Cardiac septum (tissue), 1 donor: ENCODE measurements at regions not wholly inside any gene's neighbourhood (a gene's known extent, or its start where the extent isn't known, plus 50 kb on each side); places are given as distances from the start of the nearest gene placed in this dataset.
"Not testable (repeated sequence)": the region's sequence is repeated elsewhere in the genome, so short reads cannot be mapped to it uniquely, and the experiment has no call there.

Experiments used
- DNase-seq: peaks from one replicate; pipeline ENCODE4 v3.0.0-alpha.2; 2020; ENCODE audit warnings: low spot score
- intact Hi-C: fragments of 100-400 bp; cut with DNase I; formaldehyde crosslinking; loops from one replicate; pipeline ENCODE4 v1.14.0; 2022
- donor health status: DM: no; HTN: no; CAD: no.

DNA sequence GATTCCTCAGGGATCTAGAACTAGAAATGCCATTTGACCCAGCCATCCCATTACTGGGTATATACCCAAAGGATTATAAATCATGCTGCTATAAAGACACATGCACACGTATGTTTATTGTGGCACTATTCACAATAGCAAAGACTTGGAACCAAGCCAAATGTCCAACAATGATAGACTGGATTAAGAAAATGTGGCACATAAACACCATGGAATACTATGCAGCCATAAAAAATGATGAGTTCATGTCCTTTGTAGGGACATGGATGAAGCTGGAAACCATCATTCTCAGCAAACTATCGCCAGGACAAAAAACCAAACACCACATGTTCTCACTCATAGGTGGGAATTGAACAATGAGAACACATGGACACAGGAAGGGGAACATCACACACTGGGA lies 296.3 kb downstream of the DLEU7 start:
- intact Hi-C loops, DNase-seq: not testable (repeated sequence)

DNA sequence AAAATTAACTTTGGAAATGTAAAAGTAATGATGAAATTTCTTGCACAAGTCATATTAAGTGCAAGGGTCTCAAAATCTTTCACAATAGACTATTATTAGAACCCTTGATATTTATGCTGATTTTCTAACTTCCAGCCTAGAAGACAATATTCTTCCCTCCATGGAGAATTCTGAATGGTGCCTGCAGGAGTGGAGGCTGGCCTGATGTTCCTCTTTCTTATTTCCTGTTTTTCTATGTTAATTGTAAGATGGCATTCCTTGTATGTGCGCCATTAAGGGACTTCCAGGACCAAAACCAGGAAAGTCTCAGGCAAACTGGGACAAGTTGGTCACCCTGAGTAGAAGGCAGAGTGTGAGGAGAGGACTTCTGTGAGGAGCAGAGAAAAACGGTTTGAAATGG lies 294.9 kb downstream of the DLEU7 start:
- intact Hi-C loops: no loop called here
- no peak for DNase-seq

DNA sequence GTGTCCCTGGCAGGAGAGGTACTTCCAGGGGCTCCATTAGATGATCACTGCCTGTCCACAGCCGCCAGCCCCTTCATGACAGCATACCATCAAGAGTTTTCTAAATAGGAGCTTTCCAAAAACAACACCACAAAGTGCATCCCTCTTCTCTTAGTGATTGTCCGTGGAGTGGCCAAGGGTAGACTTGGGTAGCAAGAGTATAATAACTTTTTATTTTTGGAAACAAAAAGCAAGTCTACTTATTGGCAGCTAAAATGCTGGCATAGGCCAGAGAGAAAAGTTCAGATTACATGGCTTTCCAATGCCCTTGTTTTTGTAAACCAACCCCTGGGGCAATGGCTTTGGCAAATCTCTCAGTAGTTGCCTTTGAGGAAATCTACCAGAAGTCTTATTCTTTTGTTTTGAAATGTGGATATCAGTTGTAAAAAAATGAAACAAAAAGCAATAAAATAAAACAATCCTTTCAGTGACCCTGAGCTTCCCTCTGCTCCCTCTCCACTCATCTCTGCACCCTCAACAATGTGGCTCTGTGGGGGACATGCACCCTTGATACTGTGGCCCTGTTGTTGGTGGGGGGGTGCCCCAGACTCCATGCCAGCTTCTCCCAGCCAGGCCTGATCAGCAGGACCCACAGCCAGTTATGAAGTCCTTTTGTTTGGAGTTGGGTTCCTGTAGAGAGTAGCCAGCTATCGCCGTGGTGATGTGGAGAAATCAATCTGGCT lies 294.1 kb downstream of the DLEU7 start:
- intact Hi-C loops: no loop called here
- no peak for DNase-seq

DNA sequence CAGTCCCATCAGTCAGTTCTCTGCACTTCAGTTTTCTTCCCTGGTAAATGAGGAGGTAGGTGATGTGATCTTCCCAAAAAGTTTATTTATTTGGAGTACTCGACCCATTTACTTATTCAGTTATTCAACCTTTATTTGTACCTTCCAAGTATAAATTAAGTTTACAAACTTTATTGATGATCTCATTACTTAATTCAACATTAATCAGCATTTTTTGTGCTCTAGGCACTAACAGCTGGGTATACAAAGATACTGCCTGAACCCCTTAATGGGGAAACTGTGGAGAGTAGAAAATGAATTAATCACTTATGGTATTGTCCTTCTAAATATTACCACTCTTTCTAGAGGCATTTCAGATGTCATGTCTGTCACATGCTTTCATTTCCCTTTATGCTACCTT lies 293.3 kb downstream of the DLEU7 start:
- intact Hi-C loops: no loop called here
- no peak for DNase-seq

DNA sequence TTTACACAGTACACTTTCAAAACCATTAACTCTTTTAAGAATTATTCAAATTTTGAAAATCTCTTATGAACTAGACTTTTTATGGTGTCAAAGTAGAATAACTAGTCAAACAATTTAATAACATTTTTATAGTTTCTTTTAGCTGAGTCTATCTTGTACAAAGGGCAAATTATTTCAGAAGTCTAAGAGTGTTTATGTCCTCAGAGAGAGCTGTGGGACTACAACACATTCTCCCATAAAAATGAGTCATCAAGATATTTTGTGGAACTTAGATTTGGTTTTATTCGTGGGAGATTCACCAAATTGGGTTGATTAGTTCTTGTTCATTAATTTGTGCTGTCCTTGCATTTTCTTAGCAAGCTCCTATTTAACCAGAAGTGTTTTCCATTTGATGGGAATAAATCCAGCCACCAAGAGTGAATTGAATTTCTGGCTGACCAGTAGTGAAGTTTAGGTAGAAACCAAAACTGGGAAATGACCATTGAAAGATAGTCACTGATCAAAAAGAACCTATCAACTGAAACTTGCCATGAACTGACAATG lies 291.0 kb downstream of the DLEU7 start:
- DNase-seq: no peak
- intact Hi-C loops: no loop called here

DNA sequence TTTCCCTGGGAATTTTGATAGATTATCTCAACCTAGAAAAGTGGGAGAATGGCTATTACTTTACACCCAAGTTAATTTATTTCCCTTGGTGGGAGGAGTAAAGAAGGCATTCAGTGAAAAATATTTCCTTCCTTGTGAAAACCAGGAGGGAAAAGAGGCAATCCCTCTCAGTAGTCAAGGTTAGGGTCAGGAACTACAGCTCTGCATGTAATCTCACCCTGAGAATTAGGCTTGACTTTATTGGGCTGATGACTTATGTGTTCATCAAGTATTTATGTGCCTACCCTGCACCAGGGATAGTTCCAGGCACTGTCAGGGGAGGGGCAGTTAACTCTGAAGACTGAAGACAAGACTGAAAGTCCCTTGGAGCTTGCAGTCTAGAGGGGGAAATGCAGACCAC lies 281.8 kb downstream of the DLEU7 start:
- DNase-seq: no peak
- intact Hi-C loops: no loop called here

DNA sequence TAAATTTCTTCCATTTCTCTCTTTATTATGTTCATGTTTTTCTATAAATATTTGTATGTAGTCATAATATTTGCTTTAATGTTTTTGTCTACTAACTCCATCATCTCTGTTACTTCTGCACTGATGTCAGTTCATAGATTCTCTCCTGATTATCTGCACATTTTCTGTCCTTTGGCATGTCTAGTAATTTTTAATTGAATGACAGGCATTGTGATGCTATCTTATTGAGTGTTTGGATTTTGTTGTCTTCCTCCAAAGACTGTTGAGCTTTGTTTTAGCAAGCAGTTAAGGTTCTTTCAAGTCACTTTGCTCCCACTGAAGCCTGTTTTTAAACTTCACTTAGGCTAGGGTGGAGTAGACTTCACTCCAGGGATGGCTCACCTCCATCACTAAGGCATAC lies 276.8 kb downstream of the DLEU7 start:
- intact Hi-C loops: no loop called here
- DNase-seq: no peak

DNA sequence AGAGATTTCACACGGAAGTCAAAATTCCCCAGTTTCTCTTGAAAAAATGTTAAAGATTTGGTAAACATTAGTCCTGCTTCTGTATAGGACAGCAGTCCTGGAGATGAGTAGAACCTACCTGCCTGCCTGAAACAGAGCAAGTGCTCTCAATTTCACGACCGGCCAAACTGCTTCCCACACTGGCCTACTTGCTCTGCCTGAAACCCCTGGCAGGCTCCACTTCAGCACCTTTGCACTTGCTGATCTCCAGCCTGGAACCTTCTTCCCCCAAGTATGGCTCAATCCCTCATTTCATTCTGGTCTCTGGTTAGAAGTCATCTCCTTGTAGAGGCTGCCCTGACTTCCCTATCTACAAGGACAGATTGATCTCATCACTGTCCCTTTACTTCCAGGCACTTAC lies 271.4 kb downstream of the DLEU7 start:
- intact Hi-C loops: no loop called here
- no peak for DNase-seq

DNA sequence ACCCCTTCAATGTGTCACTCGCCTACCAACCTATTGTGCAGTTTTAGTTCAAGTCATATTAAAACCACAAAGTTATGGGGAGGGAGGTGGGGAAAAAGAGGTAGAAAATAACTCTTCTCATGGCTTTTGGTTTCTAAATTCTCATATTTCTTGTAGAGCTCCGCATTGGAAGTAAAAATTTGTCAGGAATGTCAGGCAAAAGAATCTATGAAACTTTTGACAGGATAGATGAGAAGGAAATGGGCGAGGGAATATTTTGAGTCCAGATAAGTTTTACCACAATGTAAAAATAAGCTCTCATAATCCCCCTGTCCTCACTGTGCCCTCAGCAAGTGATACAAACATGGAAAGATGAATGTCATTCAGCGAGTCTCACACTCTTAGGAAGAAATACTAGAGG lies 270.4 kb downstream of the DLEU7 start:
- intact Hi-C loops: no loop called here
- no peak for DNase-seq

DNA sequence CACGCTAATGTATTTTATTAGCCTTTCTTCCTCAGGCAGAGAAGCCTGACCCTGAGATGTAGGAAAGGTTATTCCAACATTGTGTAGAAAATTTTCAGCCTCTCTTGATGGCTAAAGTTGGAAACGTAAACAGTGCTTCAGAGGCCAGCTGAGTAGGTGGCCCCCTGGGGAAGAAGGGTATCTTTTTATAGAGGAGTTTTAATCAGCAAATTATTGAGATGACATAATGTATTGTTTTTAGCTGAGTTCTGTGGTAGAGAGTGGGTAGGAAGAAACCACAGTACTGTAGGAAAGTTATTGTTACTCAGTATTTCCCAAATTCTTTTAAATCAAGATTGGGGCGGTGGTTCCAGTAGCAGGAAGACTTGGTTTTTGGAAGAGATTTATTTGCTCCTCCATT lies 268.8 kb downstream of the DLEU7 start:
- intact Hi-C loops: loop anchor here (5.0 kb wide), 1 partner anchor 133 kb away; no protein-coding TSS in a partner anchor
- no peak for DNase-seq

DNA sequence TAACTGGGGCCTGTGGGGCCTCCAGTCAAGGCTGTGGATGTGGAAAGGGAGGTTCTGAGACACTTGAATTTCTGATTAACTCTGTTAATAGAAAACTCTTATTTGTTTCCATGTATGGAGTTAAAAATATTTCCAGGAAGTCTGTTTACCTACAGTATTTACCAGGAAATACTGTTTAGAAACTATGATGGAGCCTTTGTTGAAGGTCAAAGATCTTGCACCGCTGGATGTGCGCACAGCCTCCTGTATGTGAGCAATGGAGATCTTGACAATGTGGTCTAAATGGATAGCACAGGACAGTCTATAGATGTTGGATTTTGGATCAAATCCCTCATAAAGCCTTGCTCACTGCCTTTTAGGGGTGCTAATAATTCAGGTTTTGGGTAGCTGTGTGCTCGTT lies 268.4 kb downstream of the DLEU7 start:
- DNase-seq: no peak
- intact Hi-C loops: loop anchor here (5.0 kb wide), 1 partner anchor 132 kb away; no protein-coding TSS in a partner anchor

DNA sequence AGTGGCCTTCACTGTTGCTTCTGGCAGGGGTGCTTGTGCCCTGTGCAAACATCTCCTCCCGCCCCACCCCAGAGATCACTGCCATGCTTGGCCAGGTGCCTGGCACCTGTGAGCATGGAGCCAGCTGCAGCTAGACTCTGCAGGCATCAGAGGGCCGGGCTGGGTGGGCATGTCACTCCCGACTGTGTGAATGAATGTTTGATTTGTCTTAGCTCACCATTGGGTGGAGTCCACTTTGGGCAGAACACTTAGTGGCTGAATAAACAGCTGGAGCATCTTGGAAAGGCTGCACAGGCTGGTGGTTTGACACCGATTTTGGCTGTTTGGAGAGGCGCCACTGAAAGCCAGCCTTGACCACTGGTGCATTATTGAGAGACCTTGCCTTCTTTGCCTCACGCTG lies 267.3 kb downstream of the DLEU7 start:
- no peak for DNase-seq
- intact Hi-C loops: loop anchor here (5.0 kb wide), 1 partner anchor 131 kb away; no protein-coding TSS in a partner anchor

DNA sequence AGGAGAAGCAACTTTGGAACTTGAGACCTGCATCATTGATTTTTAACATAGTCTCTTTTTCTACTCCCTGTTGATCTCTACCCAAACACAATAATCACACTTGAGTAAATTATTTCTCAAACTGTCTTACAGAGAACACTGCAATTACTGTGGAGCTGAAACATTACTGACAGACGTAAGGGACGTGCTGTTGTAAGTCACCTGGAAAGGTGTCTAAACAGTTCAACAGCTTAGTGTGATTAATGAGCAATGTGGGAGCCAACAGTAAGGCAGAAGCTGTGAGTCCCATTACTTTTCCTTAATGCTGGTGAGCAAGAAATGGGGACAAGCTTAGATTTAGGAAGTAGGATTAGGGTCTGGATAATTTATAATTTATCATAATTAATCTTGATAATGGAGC lies 265.7 kb downstream of the DLEU7 start:
- intact Hi-C loops: loop anchor here (2.0 to 5.0 kb wide), 2 partner anchors 115 to 129 kb away; no protein-coding TSS in a partner anchor
- no peak for DNase-seq

DNA sequence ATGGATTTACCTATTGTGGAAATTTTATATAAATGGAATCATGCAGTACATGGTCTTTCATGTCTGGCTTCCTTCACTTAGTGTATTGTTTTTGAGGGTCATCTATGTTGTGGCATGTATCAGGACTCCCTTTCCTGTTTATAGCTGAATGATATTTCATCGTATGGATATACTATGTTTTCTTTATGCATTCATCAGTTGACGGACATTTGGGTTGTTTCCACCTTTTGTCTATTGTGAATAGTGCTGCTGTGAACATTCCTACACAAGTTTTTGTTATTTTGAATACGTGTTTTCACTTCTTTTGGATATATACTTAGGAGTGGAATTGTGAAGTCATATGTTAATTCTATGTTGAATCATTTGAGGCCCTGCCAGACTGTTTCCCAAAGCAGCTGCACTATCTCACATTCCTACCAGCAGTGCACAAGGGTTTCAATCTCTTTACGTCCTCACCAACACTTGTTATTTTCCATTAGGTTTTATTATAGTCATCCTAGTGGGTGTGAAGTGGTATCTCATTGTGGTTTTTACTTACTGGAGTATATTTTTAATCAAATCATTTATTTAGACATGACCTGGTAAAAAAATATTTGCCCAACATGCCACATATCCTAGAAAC lies 262.7 kb downstream of the DLEU7 start:
- intact Hi-C loops: no loop called here
- no peak for DNase-seq

DNA sequence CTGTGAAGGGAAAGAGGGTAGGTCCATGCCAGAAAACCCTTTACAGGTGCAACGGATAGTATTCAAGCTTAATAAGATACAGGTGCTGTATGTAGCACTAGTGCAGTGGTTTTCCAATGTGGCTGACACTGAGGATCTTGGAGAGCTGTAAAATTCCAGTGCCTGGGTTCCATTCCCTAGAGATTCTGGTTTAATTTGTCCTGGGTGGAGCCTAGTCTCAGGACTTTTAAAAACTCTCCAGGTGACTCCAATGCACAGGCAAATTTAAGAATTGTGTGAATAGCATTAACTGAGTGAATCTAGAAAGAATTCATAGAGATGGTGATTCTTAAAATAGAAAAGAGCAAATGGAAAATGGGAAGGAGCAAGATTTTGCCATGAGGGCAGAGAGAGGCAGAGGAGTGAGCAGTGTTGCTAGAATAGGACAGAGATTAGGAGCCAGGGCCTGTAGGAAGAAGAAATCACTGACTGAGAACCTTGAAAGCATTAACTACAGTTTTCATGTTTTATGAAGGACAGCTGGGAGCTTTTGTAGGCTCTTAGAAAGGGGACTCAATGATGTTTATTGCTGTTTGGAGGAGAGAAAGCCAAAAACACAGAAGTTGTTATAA lies 261.8 kb downstream of the DLEU7 start:
- intact Hi-C loops: no loop called here
- DNase-seq: no peak

DNA sequence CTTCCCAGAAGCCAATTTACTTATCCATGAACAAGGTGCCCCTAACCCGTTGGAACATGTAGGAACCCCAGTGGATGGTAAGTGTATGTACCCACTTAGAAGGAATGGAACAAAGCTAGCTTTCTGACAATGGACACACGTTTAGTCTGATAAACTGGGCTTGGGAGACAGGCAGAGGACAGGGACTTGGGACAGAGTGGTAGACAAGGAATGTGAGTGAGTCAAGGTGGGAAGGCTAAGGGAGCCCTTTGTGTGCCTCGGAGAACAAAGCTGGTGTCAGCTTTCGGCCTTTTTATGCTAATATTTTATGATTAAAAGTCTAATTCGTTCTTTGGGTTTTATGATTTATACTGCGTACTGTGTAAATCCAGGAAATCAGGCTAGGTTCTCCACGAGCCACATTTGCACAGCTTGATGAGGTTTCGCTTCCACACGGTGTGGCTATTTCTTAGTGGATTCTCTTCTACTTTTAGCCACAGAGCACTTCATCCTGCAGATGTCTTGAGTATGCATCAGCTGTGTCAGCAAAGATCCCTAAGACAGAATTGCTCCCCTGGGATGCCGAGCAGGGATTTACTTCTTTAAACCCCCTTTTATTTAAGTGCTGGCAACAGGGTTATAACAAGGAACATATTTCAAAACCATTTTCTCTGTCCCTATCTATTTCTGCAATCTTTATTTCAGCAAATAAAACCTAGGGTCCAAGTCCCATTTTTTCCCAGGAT lies 258.5 kb downstream of the DLEU7 start:
- DNase-seq: no peak
- intact Hi-C loops: no loop called here

DNA sequence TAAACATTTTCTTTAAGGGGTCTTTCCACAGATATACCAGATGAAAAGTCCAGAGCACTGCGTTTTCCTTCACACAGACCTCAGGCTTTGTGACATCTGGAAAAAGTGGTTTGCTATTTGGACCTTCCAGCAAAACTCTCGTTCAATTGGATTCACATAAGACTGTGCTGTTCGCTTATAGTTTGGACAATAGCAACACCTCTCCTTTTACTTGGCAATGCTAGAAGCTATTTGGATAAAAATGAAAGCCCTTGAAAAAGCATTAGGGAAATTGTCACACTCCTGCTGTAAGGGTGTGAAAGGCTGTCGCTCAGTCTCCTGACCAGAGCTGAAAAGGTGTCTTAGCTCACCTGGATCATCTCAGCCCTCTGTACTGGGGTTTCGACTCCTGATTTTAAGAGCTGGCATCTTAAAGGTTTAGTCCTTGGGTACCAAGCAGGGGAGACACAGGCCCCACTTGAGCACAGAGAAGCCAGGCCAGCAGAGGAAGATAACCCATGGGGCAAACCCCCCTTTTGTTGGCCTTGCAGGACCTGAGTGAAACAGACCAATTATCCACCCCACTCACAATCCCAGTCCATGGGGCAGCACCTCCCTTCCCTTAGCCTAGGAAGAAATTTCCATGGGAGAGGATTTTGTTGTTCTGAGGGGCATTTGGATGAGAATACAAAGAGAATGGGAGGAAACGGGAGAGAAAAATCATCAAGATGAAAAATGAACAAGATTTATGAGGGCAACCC lies 257.6 kb downstream of the DLEU7 start:
- no peak for DNase-seq
- intact Hi-C loops: no loop called here

DNA sequence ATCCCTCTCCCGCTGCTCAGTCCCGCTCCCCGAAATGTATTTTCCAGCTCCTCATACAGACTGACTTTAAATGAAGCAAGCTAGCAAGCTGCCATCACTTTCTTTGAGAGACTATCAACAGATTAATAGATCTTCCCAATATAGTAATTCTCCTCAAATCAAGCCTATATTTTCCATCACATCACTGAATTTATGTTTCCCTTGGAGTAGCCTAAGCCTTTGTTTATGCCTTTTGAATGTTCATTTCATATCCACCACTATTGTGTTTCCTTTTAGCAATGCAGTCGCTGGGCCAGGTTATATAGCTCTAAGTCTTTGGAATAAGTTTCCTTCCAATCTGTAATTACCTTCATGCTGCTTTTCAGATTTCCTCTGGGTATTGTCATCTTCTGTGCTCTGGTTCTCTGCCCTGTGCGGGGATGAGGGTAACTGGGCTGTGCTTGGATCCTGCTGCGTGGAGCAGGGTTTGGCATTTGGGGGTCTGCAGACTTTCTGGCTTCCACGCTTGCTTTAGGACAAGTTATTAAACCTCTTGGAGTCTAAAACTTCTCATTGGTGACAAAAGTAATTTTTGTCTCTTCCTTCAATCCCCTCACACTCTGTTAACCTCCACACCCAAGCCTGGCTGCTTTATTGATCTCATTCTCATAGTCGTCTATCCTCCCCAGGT lies 256.9 kb downstream of the DLEU7 start:
- no peak for DNase-seq
- intact Hi-C loops: no loop called here

DNA sequence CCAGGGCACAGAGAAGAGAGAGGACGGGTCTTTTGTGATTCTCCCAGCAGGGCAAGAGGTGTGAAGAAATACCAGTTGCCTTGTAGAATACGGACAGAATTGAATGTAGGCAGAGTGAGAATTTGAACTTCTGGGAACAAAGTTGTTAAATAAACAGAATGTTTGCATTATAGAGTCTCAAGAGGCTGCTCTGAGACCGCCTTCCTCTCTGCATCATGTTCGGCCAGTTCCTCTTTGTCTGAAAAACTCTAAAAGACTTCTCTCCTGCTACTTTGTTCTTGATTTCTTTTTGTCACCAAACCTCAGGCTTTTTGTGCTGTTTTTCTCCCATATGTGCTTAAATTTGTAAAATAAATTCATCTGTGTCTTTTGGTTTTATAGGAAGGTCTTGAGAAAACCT lies 256.4 kb downstream of the DLEU7 start:
- no peak for DNase-seq
- intact Hi-C loops: no loop called here
